ENCODE measurements at regions not wholly inside any gene's neighbourhood (a gene's known extent, or its start where the extent isn't known, plus 50 kb on each side); places are given as distances from the start of the nearest gene placed in this dataset.

DNA sequence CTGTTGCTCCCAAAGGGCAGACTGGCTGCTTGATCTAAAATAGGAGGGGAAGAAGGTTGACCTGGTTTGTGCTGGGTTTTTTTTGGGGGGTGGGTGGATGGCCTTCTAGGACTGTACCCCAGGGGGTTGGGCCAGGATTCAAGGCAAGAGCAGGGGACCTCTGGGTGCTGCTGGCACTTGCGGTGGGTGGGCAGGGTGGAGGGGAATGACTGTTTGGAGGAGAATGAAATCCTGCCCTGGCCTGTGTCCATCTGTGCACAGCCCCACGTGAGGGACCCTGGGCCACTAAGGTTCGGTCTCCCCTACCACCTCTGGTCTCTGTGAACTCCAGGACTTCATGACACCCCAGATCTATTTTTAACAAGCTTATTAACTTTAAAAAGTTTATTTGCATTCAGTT, 414.2 kb downstream of the PTPRU start:
- TF ChIP-seq, protein P1, sequence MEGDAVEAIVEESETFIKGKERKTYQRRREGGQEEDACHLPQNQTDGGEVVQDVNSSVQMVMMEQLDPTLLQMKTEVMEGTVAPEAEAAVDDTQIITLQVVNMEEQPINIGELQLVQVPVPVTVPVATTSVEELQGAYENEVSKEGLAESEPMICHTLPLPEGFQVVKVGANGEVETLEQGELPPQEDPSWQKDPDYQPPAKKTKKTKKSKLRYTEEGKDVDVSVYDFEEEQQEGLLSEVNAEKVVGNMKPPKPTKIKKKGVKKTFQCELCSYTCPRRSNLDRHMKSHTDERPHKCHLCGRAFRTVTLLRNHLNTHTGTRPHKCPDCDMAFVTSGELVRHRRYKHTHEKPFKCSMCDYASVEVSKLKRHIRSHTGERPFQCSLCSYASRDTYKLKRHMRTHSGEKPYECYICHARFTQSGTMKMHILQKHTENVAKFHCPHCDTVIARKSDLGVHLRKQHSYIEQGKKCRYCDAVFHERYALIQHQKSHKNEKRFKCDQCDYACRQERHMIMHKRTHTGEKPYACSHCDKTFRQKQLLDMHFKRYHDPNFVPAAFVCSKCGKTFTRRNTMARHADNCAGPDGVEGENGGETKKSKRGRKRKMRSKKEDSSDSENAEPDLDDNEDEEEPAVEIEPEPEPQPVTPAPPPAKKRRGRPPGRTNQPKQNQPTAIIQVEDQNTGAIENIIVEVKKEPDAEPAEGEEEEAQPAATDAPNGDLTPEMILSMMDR (IDR thresholded peaks at IDR 0.05), result no peak
- no peak for TF ChIP-seq POLR2A (IDR thresholded peaks at IDR 0.05)
- no peak for TF ChIP-seq EP300 (IDR thresholded peaks at IDR 0.05)
